HK-2 (cell line): ENCODE measurements at regions not wholly inside any gene's neighbourhood (a gene's known extent, or its start where the extent isn't known, plus 50 kb on each side); places are given as distances from the start of the nearest gene placed in this dataset.
"Not testable (repeated sequence)": the region's sequence is repeated elsewhere in the genome, so short reads cannot be mapped to it uniquely, and the experiment has no call there.

ENCODE experiments used
- DNase-seq: peaks from one replicate; pipeline ENCODE4 v3.0.0-alpha.2; 2018; ENCODE audit not compliant: unreplicated experiment

DNA sequence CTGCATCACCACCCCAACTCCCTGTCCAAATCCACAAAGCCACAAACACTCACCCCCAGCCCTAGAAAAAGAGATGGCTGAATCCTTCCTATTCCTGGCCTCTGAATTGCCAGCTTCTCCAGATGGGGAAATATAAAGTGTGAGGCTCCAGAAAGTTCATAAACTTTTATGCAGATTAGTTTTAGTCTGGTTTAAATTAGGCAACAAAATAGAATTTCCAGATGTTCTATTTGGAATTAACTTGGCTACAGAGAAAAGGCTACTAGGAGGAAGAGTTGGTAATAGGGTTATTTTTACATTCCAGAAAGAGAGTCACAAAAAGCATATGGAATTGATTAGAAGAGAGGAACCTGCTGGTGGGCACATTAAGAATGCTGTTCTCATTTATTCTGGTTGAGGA, 56.0 kb downstream of the EN1 start:
- DNase-seq, result no peak

DNA sequence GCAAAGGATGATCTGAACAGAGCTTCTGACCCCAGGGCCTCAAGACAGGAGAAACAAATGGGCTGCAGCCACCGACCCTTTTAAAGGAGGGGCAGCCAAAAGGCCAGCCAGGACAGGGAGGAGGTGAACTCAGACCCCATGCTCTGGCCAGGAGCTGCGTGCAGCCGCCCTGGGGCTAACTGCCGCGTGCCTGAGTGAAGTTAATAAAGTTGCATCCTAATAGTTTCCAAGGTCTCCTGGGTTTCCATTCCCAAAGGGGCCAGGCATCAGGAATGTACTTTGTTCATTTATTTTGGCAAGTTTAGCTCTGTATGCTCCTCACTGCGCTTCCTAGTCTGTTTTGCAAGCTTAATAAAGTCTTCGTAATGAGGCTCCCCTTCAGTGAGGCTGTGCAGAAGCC, 60.7 kb downstream of the EN1 start:
- DNase-seq, result no peak

DNA sequence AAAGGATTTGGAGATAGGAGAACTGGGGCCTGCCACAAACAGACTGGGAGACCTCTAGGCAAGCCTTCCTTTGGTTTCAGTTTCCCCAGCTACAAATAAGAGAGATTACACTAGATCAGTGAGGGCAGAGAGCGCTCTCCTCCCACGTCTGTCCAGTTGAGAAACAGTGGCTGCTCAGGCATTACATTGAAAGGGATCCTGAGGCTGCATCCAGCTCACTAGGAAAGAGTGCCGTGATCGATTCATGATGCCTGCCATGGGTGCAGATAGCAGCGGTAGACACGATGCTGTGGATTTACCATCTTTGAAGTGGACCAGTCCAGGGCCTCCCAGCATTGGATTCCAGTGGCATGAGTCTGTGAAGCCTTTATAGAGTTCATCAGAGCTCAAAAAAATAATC, 62.6 kb downstream of the EN1 start:
- no peak for DNase-seq

DNA sequence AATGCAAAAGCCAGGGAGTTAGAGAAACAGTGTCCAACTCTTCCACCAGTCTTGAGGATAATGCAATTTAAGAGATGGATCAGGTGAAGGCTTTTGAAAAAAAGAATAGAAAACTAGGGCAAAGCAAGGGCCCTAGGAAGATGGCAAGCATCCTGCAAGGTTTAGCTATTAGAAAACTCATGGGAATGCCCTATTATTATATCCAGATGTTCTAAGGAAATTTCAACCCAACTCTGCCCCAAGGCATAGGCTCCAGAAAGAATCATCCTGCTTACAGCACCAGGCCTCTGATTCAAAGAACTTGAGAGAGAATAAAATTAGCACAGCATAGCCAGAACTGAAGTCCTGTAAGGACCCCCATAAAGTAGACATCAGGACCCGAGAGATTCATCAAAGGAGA, 68.1 kb downstream of the EN1 start:
- DNase-seq, result no peak

DNA sequence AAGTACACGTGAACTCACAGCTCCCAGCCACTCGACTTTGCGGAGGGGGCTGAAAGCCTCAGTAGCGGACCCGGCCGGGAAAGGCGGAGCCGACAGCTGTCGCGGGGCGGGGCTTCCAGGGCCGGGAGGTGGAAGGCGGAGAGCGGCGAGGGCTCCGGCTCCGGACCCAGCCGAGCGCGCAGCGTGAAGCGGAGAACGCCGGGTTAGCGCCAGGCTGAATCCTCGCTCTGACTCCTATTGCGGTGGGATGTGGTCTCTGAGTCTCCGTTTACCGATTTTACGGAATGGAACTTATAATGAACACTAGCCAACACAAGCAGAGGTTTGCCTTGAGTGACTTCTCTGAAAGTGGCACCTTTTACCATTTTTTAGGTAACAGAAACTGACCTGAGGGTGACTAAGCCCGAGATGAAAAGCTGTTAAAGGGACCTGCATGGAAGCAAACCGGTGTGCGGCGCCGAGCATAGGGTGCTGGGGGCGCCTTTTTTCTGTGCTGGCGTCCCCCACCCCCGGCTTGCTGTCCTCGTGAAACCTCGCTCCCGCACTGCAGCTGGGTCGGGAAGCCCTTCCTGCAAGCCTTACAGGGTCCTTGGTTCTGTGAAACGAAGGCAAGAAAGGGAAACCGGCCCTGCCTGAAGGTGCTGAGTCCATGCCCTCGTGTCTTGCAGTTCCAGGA, 72.9 kb downstream of the EN1 start:
- DNase-seq, result peak; percentile 9

DNA sequence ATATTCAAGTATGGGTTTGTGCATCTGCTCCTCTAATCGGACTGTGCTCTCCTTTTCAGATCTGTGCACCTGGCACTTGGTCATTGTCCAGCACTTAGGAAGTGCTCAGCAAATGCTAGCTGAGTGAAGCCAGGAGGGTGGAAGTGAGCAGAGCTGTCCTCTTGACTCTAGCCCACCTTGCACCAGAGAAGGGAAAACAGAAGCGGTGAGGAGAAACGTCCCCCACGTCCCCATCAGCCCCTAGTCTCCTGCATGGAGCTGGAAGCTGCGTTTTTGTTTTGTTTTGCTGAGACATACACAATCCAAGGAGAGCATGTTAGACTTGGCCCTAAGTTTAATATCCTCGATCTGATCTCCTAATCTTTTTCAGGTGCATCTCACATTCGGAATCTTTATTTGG, 73.6 kb downstream of the EN1 start:
- no peak for DNase-seq

DNA sequence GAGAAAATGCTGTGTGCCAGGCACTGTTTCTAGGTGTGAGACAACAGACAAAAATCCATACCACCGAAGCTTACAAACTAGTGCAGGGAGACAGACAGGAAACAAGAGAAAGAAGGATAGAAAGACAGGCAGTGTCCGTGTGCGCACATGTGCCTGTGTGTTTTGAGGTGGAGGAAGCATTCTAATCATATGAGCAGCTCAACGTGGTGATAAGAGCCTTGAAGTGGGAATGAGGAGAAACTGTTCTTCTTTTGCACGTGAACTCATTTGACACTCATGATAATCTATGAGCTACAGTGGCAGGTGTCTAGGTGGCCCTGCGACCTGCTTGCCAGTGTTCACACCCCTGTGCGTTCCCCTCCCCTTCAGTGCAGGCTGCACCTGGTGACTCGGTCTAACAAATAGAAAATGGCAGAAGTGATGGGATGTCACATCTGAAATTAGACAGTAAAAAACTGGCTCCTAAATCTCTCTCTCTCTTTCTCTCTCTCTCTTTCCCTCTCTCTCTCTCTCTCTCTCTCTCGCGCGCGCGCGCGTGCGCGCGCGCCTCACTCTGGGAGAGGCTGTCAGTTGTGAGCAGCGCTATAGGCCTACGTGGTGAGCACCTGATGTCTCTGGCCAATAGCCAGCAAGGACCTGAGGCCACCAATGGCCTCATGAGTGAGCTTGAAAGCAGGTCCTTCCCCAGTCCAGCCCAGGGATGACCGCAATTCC, 74.8 kb downstream of the EN1 start:
- DNase-seq, result no peak

DNA sequence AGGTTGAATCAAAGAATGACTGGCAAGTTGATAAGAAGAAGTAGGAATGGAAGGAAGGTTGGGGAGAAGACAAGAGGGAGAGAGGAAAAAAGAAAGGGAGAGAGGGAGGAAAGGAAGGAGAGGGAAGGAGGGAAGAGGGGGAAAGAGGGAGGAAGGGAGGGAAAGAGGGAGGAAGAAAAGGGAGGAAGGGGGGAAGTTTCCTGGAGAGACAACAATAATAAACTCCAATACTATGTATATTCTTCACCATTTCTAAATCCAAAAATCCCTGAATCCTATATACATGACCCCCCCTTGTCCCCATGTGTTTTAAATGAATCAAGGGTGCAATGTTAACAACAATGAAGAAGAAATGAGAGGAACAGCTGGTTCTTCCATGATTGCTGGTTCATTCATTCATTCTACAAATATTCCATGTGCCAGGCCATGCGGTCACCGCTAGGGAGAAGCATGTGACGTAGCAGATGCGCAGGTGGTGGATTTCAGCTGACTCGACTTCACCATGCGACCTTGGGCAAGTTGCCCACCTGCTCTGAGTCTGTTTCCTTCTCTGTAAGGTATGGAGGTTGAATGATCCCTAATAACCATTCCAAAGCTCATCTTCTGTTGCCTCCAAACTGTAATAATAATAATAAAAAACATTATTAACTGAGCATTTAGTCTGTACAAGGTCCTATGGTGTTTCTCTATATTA, 77.6 kb downstream of the EN1 start:
- DNase-seq, result no peak

DNA sequence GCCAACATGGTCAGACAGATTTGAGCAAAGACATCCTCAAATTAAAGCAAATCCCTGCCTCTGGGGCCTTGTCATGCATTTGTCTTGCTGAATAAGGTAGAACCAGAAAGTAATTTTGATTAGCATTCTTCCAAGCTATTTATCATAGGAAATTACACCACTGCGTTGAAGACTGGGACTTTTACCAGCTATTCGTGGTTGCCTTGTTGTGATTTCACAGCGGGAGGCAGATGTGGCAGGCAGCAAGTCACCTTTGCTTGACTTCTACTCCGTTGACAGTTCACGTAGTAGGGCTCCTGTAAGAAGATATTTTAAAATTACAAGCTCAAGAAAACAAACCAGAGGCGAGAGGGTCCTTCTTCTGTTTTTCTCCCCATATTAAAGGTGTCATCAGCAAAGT, 80.6 kb downstream of the EN1 start:
- DNase-seq, result no peak

DNA sequence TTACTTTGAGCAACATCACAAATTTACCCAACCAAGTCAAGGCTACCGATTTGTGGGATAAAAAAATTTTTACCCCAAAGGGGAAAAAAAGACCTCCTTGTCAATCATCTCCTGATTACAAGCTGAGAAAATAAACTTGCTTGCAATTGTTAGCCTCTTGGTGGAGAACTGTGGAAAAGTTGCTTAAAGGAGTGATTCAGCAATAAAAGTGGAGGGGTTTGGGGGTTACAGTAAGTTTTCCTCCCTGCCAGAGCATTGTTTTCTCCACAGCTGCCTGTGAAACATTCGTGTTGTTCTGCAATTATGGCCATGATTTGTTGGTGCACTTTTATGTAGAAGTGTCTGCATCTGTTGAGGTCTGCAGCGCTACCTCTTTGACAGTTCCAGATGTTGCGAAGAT, 82.6 kb downstream of the EN1 start:
- DNase-seq, result no peak

DNA sequence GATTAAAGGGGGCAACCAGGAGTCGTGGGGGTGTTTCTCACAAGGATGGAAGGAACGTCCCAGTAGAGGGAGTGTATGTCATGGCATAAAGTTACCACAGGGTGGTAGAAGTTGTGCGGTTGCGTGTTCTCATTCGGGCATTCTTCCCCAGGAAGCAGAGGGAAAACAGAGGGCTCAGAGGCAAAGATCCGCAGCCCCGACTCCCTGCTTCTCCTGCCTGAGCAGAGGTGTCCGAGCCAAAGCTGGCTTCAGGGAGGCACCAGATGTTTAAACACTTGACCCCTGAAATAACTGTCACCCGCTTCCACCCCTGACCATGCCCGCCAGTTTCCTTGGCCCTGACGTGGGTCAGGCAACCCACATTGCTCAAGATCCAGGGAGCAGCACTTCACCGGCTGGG, 83.7 kb downstream of the EN1 start:
- no peak for DNase-seq

DNA sequence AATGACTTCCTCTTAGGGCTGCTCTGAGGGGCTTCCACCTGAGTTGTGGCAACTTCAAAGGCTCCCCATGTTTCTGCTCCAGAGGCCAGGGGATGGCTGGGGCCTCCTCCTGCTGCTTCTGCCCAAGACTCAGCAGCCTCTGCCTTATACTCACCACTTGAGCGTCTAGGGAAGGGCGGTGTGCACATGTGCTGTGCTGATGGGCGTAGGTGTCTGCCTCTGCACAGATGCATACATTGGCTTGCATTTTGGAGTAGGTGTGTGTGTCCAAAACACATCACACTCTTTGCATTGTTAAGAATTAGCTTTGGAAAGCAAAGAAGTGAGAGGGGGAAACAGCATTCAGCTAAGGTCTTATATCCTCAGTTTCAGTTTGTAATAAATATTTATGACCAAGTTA, 85.2 kb downstream of the EN1 start:
- no peak for DNase-seq

DNA sequence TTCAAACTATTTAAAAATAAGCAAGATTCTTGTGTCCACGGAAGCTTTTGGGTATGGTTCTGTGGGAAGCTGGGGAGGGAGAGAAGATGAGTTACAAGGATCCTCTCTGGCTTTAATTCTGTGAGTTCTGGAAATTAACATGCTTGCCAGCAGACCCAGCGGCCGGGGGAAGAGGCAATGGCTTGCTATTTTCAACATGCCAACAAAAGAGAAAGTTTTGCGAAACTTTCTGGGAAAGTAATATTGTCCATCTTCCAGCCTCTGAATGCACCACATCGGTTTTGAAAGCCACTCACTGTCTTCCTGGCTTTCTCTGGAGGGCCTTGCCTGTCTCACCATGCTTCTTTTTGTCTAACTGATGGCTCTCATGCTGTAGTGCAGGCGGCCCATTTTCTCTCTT, 85.7 kb downstream of the EN1 start:
- DNase-seq, result no peak

DNA sequence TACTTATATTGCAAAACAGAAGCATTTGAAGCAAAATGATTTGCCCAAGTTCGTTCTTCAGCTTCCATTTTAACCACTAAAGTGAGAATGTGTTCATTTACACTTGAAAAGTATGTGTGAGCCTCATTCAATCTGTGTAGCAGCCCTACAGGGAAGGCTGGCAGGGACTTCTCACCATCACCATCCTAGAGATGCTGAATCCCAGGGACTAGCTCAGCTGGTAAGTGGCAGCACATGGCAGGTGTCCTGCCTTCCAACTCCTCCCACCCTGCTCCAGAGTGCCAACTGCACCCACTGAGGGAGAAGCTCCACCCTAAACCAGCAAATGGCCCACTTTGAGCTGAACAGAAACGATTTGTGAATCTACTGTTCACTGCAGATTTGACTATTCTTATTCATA, 91.5 kb downstream of the EN1 start:
- no peak for DNase-seq

DNA sequence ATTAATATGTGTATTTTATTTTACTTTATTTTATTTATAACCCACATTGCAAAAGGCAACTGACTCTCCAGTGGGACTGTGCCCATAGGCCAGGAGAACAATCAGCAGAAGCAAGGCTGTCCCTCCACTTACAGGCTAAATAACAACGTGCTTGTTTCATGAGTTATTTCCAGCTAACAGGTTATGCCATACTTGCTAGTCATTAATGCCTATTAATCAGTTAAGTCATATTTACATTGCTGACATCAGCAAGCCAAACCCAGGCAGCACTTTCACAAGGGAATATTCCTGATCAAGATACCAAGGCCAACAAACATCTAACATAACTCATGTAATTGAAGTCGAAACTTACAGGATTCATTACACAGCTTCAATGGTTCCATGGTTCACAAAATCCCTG, 92.1 kb downstream of the EN1 start:
- DNase-seq, result no peak

DNA sequence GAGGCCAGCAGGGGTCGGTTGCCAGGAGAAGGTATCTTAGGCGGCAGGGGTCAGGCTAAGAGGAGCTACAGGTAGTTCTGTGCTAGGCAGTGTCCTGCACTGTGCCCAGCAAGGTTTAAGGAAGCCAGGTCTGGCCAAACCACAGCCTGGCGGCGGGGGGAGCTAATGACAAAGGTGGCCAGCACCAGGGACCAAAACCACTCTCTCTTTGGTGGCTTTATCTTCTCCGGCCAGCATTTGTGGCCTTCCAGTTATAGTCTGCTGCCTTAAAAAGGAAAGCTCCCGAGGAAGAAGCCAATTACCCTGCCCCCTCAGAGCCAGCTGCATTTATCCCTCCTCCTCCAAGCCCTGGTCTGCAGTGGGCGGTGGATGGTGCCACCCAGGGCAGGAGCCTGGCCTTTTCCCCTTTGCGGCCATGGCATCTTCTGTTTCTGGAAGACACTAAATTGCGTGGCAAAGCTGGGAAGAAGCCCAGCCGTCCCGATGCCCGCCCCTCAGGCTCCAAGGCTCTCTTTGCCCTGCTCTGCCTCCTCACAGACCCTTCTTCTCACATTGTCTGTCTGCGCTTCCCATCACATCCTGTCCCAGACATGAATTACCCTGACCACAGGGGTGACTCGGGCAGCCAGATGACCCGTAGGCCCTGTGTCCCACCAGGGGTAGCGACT, 94.6 kb downstream of the EN1 start:
- no peak for DNase-seq

DNA sequence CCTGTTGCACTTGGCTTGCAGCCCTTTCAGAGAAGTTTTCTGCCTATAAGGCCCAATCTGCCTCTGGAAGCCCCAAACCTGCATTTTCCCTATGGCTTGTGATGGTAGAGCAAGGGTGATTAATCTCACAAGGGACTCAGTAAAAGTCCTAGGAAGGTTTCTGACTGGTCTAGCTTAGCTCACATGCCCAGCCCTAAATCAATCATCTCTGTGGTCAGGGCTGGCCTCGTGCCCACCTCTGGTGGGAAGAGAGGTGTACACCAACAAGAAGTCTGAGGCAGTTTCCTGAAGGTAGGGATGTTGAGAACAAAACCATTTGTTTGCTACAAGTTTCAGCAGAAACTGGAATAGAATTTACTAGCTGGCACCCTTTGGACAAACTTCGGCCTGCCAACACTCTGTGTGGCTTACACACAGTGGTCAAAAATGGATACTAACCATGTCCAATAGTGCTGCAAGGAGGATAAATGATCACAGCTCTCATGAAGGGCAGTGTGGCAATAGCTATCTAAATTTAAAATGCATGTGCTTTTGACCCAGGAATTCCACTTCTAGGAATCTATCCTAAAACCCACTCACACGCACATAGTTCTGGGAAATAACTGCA, 96.4 kb downstream of the EN1 start:
- no peak for DNase-seq

DNA sequence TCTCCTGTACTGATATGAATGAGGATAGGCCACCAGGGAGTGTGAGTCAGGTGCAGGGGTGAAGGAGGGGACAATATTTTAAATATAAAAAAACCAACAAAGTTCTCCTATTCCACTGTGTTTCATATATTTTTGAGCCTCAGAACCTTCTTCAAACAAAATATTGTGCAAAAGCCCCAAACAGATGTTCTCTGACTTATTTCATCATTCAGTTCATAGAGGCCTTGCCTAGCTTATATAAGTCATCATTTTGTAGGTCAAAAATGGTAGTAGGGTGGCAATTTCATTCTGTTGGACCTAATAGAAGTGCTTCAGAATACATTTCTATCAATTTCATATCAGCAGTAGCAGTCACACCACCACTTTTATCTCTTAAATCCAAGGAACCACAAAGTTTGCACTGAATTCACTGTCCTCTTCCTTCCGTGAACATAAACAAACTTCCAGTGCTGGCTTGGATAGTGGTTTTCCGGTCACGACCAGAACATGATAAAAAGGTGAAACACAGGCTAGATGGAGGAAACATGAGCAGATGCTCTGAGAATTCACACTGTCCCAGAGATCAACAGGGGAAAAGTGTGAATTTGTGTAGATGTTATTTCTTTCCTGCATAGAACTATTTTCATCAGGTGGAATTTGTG, 99.1 kb downstream of the EN1 start:
- DNase-seq, result no peak

DNA sequence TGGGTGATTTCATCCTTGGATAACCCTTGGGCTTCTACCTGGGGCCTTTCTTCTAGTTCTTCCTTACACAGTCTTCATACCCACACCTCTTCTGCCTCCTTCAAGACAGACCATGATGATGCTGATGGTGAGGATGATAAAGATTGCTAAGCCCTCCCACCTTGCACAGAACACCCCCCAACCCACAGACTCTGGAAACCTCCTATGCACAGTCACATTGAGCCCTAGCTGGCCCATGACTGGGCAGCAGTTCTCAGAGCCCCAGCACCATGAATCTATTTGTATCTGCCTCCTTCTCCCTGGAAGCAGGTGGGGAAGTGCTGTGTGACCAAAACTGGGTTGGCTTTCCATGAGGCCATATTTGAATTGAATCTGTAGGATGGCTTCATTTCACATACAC, 99.8 kb downstream of the EN1 start:
- DNase-seq, result no peak

DNA sequence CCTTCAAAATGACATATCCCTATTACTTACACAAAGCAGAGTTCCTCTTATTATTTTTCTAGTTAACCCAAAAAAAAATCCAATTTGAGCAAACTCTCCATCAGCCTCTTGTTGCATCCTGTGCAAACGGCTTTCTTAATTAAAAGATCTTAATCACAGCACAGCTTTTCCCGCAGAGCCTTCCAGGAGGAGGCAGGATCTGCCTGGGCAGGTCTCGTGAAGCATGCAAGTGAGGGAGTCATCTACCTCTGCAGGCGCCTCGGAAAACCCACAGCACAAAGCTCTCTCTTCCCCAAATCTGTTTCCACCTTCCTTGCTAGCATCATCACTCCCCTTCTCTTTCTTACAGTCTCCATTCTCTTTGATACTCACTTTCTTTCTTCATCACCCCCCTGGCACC, 100.4 kb downstream of the EN1 start:
- no peak for DNase-seq

DNA sequence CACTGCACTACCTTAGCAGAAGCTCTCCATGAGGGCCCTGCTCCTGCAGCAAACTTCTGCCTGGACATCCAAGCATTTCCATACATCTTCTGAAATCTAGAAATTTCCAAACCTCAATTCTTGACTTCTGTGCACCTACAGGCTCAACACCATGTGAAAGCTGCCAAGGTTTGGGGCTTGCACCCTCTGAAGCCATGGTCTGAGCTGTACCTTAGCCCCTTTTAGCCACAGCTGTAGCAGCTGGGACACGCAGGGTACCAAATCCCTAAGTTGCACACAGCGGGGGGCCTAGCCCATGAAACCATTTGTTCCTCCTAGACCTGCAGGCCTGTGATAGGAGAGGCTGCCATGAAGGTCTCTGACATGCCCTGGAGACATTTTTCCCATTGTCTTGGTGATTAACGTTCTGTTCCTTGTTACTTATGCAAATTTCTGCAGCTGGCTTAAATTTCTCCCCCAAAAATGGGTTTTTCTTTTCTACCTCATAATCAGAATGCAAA, 102.7 kb downstream of the EN1 start:
- DNase-seq, result not testable (repeated sequence)
